GM23338 (cell line): ENCODE measurements at regions not wholly inside any gene's neighbourhood (a gene's known extent, or its start where the extent isn't known, plus 50 kb on each side); places are given as distances from the start of the nearest gene placed in this dataset.

Experiments used
- ATAC-seq: fragments of 200-7000 bp; cut with Tn5 transposase; 3 replicates; pipeline ENCODE4 v1.9.1; 2020
- DNase-seq: peaks from one replicate; pipeline ENCODE4 v3.0.0-alpha.2; 2015; ENCODE audit warnings: low spot score
- H2AFZ ChIP-seq: fragments of 200-600 bp; sonication (generic); 2 replicates; pipeline ENCODE4 v1.8.0; 2016; ENCODE audit warnings: antibody characterized with exemption, mild to moderate bottlenecking, moderate library complexity
- H3F3A ChIP-seq: fragments of 200-600 bp; sonication (generic); replicated peaks from 2 replicates; pipeline ENCODE4 v1.8.0; 2017; ENCODE audit warnings: antibody characterized with exemption, mixed run types, low read depth
- H3K27ac ChIP-seq: fragments of 200-600 bp; sonication (generic); 2 replicates; pipeline ENCODE4 v1.6.1; 2016; ENCODE audit warnings: low read depth
- H3K27me3 ChIP-seq: fragments of 200-600 bp; sonication (generic); 2 replicates; pipeline ENCODE4 v1.8.0; 2016; ENCODE audit warnings: mild to moderate bottlenecking, mixed run types, moderate library complexity; ENCODE audit not compliant: insufficient read depth
- H3K36me3 ChIP-seq: fragments of 200-600 bp; sonication (generic); 2 replicates; pipeline ENCODE4 v1.8.0; 2016; ENCODE audit warnings: mild to moderate bottlenecking; ENCODE audit not compliant: insufficient read depth
- H3K4me1 ChIP-seq: fragments of 200-600 bp; sonication (generic); 2 replicates; pipeline ENCODE4 v1.8.0; 2016; ENCODE audit warnings: mild to moderate bottlenecking, moderate library complexity; ENCODE audit not compliant: insufficient read depth
- H3K4me2 ChIP-seq: fragments of 200-600 bp; sonication (generic); 2 replicates; pipeline ENCODE4 v1.7.1; 2017; ENCODE audit warnings: mixed run types
- H3K4me3 ChIP-seq: fragments of 200-600 bp; sonication (generic); 2 replicates; pipeline ENCODE4 v1.6.1; 2016; ENCODE audit warnings: mixed run types
- H3K79me2 ChIP-seq: fragments of 200-600 bp; sonication (generic); replicated peaks from 2 replicates; pipeline ENCODE4 v1.8.0; 2017; ENCODE audit warnings: mild to moderate bottlenecking; ENCODE audit not compliant: insufficient read depth
- H3K9me2 ChIP-seq: fragments of 200-600 bp; sonication (generic); 2 replicates; pipeline ENCODE4 v1.8.0; 2017; ENCODE audit not compliant: insufficient read depth
- H4K20me1 ChIP-seq: fragments of 200-600 bp; sonication (generic); replicated peaks from 2 replicates; pipeline ENCODE4 v1.8.0; 2017; ENCODE audit warnings: mild to moderate bottlenecking; ENCODE audit not compliant: insufficient read depth
- H3K27ac Mint-ChIP-seq: 2 replicates; pipeline ENCODE4 v1.8.0; 2020; ENCODE audit warnings: inconsistent platforms, mild to moderate bottlenecking, moderate library complexity, mixed read lengths
- H3K27me3 Mint-ChIP-seq: 3 replicates; pipeline ENCODE4 v1.8.0; 2022; ENCODE audit warnings: low read depth, mild to moderate bottlenecking, moderate library complexity, mixed read lengths, inconsistent platforms; ENCODE audit not compliant: insufficient read depth, poor library complexity
- H3K36me3 Mint-ChIP-seq: 3 replicates; pipeline ENCODE4 v1.8.0; 2021; ENCODE audit warnings: low read depth, mild to moderate bottlenecking, inconsistent platforms, moderate library complexity, mixed read lengths
- H3K4me1 Mint-ChIP-seq: 3 replicates; pipeline ENCODE4 v1.8.0; 2020; ENCODE audit warnings: mild to moderate bottlenecking, inconsistent platforms, mixed read lengths
- H3K4me3 Mint-ChIP-seq: 3 replicates; pipeline ENCODE4 v1.8.0; 2021; ENCODE audit warnings: moderate library complexity, mild to moderate bottlenecking, inconsistent platforms, mixed read lengths
- H3K9me3 Mint-ChIP-seq: 3 replicates; pipeline ENCODE4 v1.8.0; 2020; ENCODE audit warnings: moderate library complexity, mild to moderate bottlenecking, inconsistent platforms, mixed read lengths
- CREB1 ChIP-seq: fragments of 250-450 bp; sonication (Bioruptor Pico); IDR thresholded peaks from 2 replicates; pipeline ENCODE4 v1.5.0; 2020; ENCODE audit warnings: low read depth, mild to moderate bottlenecking, moderate library complexity
- EZH2 ChIP-seq: fragments of 200-600 bp; sonication (generic); IDR thresholded peaks from one replicate; pipeline ENCODE4 v1.8.0; 2017; ENCODE audit warnings: antibody characterized with exemption, mild to moderate bottlenecking, low read depth; ENCODE audit not compliant: unreplicated experiment
- NANOG ChIP-seq: IDR thresholded peaks from 2 replicates; pipeline ENCODE4 v1.6.1; 2016; ENCODE audit warnings: antibody characterized with exemption, borderline replicate concordance
- STAT1 ChIP-seq: IDR thresholded peaks from one replicate; pipeline ENCODE4 v1.6.1; 2016; ENCODE audit warnings: antibody characterized with exemption; ENCODE audit not compliant: unreplicated experiment
- ZNF114 ChIP-seq: fragments of 250-450 bp; sonication (Bioruptor Pico); IDR thresholded peaks from 2 replicates; pipeline ENCODE4 v1.5.0; 2020; ENCODE audit warnings: mild to moderate bottlenecking, moderate library complexity
- ZNF331 ChIP-seq: fragments of 250-450 bp; sonication (Bioruptor Pico); IDR thresholded peaks from 2 replicates; pipeline ENCODE4 v1.5.0; 2020; ENCODE audit warnings: low read depth, mild to moderate bottlenecking, moderate library complexity
- TF ChIP-seq, protein P1 (sequence below): IDR thresholded peaks from 2 replicates; pipeline ENCODE4 v1.6.1; 2016; ENCODE audit warnings: antibody characterized with exemption
- TF ChIP-seq, protein P2 (sequence below), 2 experiments: fragments of 200-600 bp in 1 of 2; sonication (generic) in 1 of 2; conservative IDR thresholded peaks; 2 replicates each; pipeline versions ENCODE4 v1.5.1 to v1.6.1; 2016 to 2017; ENCODE audit warnings: antibody characterized with exemption in 2 of 2, low read depth in 2 of 2, mild to moderate bottlenecking in 2 of 2, moderate library complexity in 1 of 2
- TF ChIP-seq, protein P3 (sequence below): IDR thresholded peaks from one replicate; pipeline ENCODE4 v1.6.1; 2018; ENCODE audit warnings: antibody characterized with exemption; ENCODE audit not compliant: unreplicated experiment

DNA sequence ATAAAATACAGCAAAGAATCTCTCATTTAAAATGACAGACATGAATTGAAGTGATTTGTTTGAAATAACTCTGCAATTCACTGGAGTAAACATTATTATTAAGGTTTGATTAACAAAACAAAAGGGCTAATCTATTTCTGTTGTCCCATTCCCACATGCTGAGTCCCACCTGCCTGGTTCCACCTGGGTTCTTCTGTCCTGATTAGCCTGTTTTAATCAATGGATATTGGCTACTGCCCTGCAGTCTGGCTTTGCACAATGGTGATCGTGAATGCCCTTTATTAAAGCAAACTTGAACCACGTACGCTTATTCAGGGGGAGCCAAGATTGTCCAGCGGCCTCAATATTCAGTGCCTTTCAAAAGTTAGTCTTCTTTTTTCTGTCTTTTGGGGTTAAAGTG is 72.8 kb upstream of the CDH19 start:
- Histone ChIP-seq H3K4me1 (peaks cover 30% of the 10 kb centered on the region), H3K79me2 (no peaks in the 10 kb centered on the region), H2AFZ (no peak overlapping the region), H3F3A (no peaks in the 10 kb centered on the region), H3K27me3 (no peaks in the 10 kb centered on the region), H3K9me2 (no peaks in the 10 kb centered on the region), H3K36me3 (peaks cover 16% of the 10 kb centered on the region), H3K27ac (0 out of 2 replicates have a peak overlapping the region, but pooled peaks have one; percentile 28), H4K20me1 (no peaks in the 10 kb centered on the region), H3K4me3 (no peak overlapping the region), H3K4me2 (peak overlapping the region; percentile 38)
- H3K9me3 Mint-ChIP-seq = peaks cover 27% of the 10 kb centered on the region
- no peak overlapping the region for H3K4me3 Mint-ChIP-seq
- ATAC-seq (peak; percentile 83), DNase-seq (peak; percentile 36)
- peaks cover 5% of the 10 kb centered on the region for H3K27me3 Mint-ChIP-seq
- no peak overlapping the region for H3K27ac Mint-ChIP-seq
- peaks cover 27% of the 10 kb centered on the region for H3K36me3 Mint-ChIP-seq
- TF ChIP-seq EZH2 = no peak
- TF ChIP-seq NANOG = peak; percentile 80
- H3K4me1 Mint-ChIP-seq = peaks cover 30% of the 10 kb centered on the region

DNA sequence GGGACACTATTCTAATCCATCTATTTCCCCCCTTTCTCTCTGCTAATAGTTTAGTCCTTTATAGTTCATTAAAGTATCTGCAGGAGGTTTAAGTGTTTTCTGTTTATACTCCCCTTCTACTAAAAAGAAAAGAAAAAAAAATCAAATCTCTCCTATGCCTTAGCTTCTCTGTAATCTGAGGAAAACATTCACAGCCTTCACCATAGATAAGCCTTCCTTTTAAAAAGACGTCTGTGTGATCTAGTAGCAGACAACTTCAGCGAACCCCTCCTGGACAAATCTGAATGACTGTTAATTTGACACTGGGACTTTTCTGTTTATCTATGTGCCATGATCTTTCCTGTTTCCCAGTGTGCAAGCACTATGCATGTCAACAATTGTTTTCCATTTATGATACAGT is 70.4 kb upstream of the CDH19 start:
- no peaks in the 10 kb centered on the region for H3K27me3 ChIP-seq
- Mint-ChIP-seq H3K36me3 (peaks cover 18% of the 10 kb centered on the region), H3K9me3 (peaks cover 18% of the 10 kb centered on the region), H3K4me1 (peaks cover 40% of the 10 kb centered on the region), H3K27me3 (peaks cover 5% of the 10 kb centered on the region), H3K27ac (no peak overlapping the region), H3K4me3 (no peak overlapping the region)
- DNase-seq (no peak), ATAC-seq (no peak)
- H3K79me2 ChIP-seq = no peaks in the 10 kb centered on the region
- no peaks in the 10 kb centered on the region for H3K9me2 ChIP-seq
- no peaks in the 10 kb centered on the region for H3F3A ChIP-seq
- peaks cover 16% of the 10 kb centered on the region for H3K36me3 ChIP-seq
- no peak overlapping the region for H3K4me3 ChIP-seq
- H3K4me1 ChIP-seq = peaks cover 34% of the 10 kb centered on the region
- no peak for TF ChIP-seq ZNF331 (CRISPR knock-in tag)
- TF ChIP-seq ZNF114 (CRISPR knock-in tag) = no peak
- TF ChIP-seq NANOG = no peak
- TF ChIP-seq EZH2 = no peak
- TF ChIP-seq, protein P1, sequence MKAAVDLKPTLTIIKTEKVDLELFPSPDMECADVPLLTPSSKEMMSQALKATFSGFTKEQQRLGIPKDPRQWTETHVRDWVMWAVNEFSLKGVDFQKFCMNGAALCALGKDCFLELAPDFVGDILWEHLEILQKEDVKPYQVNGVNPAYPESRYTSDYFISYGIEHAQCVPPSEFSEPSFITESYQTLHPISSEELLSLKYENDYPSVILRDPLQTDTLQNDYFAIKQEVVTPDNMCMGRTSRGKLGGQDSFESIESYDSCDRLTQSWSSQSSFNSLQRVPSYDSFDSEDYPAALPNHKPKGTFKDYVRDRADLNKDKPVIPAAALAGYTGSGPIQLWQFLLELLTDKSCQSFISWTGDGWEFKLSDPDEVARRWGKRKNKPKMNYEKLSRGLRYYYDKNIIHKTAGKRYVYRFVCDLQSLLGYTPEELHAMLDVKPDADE = no peak
- TF ChIP-seq CREB1 = no peak
- peak overlapping the region; percentile 14; the same call in 1 of the 2 replicates for H3K4me2 ChIP-seq
- H2AFZ ChIP-seq = peak overlapping the region; percentile 40
- H3K27ac ChIP-seq = no peak overlapping the region; the same call in 1 of the 2 replicates
- no peaks in the 10 kb centered on the region for H4K20me1 ChIP-seq

DNA sequence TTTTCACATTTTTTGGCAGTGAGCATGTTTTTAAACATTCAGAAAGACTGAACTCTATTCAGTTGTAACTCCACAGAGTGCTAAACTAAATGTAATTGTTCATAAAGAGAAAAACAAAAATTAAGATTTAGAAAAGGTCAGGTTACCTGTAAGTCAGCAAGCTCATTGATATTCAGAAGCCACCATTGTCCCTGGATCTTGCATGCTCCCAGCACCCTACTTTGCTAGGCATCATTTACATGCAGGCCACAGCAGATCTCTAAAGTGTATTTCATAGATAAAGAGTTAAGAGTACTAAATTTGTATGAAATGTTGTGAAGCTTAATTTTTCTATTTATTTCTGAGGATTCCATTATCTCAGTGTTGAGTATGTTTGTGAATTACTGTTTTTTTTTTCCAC is 64.8 kb upstream of the CDH19 start:
- no peak overlapping the region for H3K4me3 Mint-ChIP-seq
- no peak for TF ChIP-seq ZNF331 (CRISPR knock-in tag)
- no peak for TF ChIP-seq ZNF114 (CRISPR knock-in tag)
- TF ChIP-seq, protein P2, sequence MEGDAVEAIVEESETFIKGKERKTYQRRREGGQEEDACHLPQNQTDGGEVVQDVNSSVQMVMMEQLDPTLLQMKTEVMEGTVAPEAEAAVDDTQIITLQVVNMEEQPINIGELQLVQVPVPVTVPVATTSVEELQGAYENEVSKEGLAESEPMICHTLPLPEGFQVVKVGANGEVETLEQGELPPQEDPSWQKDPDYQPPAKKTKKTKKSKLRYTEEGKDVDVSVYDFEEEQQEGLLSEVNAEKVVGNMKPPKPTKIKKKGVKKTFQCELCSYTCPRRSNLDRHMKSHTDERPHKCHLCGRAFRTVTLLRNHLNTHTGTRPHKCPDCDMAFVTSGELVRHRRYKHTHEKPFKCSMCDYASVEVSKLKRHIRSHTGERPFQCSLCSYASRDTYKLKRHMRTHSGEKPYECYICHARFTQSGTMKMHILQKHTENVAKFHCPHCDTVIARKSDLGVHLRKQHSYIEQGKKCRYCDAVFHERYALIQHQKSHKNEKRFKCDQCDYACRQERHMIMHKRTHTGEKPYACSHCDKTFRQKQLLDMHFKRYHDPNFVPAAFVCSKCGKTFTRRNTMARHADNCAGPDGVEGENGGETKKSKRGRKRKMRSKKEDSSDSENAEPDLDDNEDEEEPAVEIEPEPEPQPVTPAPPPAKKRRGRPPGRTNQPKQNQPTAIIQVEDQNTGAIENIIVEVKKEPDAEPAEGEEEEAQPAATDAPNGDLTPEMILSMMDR (conservative IDR thresholded peaks at IDR 0.05; ENCODE audit: low read depth in 2 of 2) = no peak
- TF ChIP-seq, protein P1 = no peak
- TF ChIP-seq, protein P3, sequence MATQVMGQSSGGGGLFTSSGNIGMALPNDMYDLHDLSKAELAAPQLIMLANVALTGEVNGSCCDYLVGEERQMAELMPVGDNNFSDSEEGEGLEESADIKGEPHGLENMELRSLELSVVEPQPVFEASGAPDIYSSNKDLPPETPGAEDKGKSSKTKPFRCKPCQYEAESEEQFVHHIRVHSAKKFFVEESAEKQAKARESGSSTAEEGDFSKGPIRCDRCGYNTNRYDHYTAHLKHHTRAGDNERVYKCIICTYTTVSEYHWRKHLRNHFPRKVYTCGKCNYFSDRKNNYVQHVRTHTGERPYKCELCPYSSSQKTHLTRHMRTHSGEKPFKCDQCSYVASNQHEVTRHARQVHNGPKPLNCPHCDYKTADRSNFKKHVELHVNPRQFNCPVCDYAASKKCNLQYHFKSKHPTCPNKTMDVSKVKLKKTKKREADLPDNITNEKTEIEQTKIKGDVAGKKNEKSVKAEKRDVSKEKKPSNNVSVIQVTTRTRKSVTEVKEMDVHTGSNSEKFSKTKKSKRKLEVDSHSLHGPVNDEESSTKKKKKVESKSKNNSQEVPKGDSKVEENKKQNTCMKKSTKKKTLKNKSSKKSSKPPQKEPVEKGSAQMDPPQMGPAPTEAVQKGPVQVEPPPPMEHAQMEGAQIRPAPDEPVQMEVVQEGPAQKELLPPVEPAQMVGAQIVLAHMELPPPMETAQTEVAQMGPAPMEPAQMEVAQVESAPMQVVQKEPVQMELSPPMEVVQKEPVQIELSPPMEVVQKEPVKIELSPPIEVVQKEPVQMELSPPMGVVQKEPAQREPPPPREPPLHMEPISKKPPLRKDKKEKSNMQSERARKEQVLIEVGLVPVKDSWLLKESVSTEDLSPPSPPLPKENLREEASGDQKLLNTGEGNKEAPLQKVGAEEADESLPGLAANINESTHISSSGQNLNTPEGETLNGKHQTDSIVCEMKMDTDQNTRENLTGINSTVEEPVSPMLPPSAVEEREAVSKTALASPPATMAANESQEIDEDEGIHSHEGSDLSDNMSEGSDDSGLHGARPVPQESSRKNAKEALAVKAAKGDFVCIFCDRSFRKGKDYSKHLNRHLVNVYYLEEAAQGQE = no peak
- no peak for TF ChIP-seq STAT1
- ATAC-seq (peak; percentile 81), DNase-seq (peak; percentile 53)
- peaks cover 22% of the 10 kb centered on the region for H3K4me1 Mint-ChIP-seq
- H3K79me2 ChIP-seq = no peaks in the 10 kb centered on the region
- H3K36me3 ChIP-seq = no peaks in the 10 kb centered on the region
- peaks cover 4% of the 10 kb centered on the region for H3K27me3 Mint-ChIP-seq
- peak overlapping the region; percentile 56; the same call in 1 of the 2 replicates for H3K27ac Mint-ChIP-seq
- H3K4me1 ChIP-seq = peaks cover 12% of the 10 kb centered on the region
- H3K27me3 ChIP-seq = no peaks in the 10 kb centered on the region
- H3K4me2 ChIP-seq = peak overlapping the region; percentile 28; the same call in 1 of the 2 replicates
- H3K9me3 Mint-ChIP-seq = no peaks in the 10 kb centered on the region
- H3K36me3 Mint-ChIP-seq = no peaks in the 10 kb centered on the region
- H3K4me3 ChIP-seq = no peak overlapping the region
- no peak overlapping the region for H2AFZ ChIP-seq
- no peaks in the 10 kb centered on the region for H3F3A ChIP-seq
- H4K20me1 ChIP-seq = no peaks in the 10 kb centered on the region
- H3K27ac ChIP-seq = no peak overlapping the region
- peaks cover 2% of the 10 kb centered on the region for H3K9me2 ChIP-seq
